C4-2B (cell line): ENCODE measurements at regions not wholly inside any gene's neighbourhood (a gene's known extent, or its start where the extent isn't known, plus 50 kb on each side); places are given as distances from the start of the nearest gene placed in this dataset.

Experiments
- CTCF ChIP-seq: fragments of 450-650 bp; conservative IDR thresholded peaks from 2 replicates; pipeline ENCODE4 v1.5.1; 2017; ENCODE audit warnings: mild to moderate bottlenecking
- ZFX ChIP-seq: fragments of 450-650 bp; IDR thresholded peaks from 2 replicates; pipeline ENCODE4 v1.6.1; 2017

- TF ChIP-seq CTCF (no peak), ZFX (no peak)
Observed at GRCh38 chrX:5774446-5774845, 454.2 kb downstream of the NLGN4X start.
